Amniotic epithelial cell (primary cell): ENCODE measurements at regions not wholly inside any gene's neighbourhood (a gene's known extent, or its start where the extent isn't known, plus 50 kb on each side); places are given as distances from the start of the nearest gene placed in this dataset.
"Not testable (repeated sequence)": the region's sequence is repeated elsewhere in the genome, so short reads cannot be mapped to it uniquely, and the experiment has no call there.

Experiments
- DNase-seq: peaks from one replicate; pipeline ENCODE4 v3.0.0-alpha.2; 2010; ENCODE audit warnings: low read depth

GRCh38 chr1:208717525-208717924 is 473.3 kb upstream of the PLXNA2 start:
- no peak for DNase-seq

GRCh38 chr1:208722592-208722991 is 478.4 kb upstream of the PLXNA2 start:
- no peak for DNase-seq

GRCh38 chr1:208724079-208724478 is 479.9 kb upstream of the PLXNA2 start:
- DNase-seq, result no peak

- no peak for DNase-seq
These were observed 484.6 kb upstream of the PLXNA2 start for GRCh38 chr1:208728815-208729214.

- DNase-seq, result no peak
These were observed 488.0 kb upstream of the PLXNA2 start for GRCh38 chr1:208731981-208732821.

- DNase-seq, result no peak
These were observed 493.0 kb upstream of the PLXNA2 start for GRCh38 chr1:208737161-208737560.

- DNase-seq, result no peak
These were observed 493.7 kb upstream of the PLXNA2 start for GRCh38 chr1:208737922-208738321.

- not testable (repeated sequence) for DNase-seq
These were observed 495.5 kb upstream of the PLXNA2 start for GRCh38 chr1:208739636-208740035.

GRCh38 chr1:208741296-208741695 is 497.1 kb upstream of the PLXNA2 start:
- no peak for DNase-seq

- no peak for DNase-seq
These were observed 499.2 kb upstream of the PLXNA2 start for GRCh38 chr1:208743361-208743760.

- DNase-seq, result no peak
These were observed 503.8 kb upstream of the PLXNA2 start for GRCh38 chr1:208747979-208748378.

- no peak for DNase-seq
These were observed 504.4 kb upstream of the PLXNA2 start for GRCh38 chr1:208748387-208749165.

GRCh38 chr1:208756339-208756981 is 512.3 kb upstream of the PLXNA2 start:
- no peak for DNase-seq

GRCh38 chr1:208757846-208758245 is 513.7 kb upstream of the PLXNA2 start:
- no peak for DNase-seq

- DNase-seq, result no peak
These were observed 515.1 kb upstream of the PLXNA2 start for GRCh38 chr1:208759255-208759654.

GRCh38 chr1:208763971-208764370 is 519.8 kb upstream of the PLXNA2 start:
- no peak for DNase-seq

GRCh38 chr1:208766832-208767231 is 522.6 kb upstream of the PLXNA2 start:
- no peak for DNase-seq

- no peak for DNase-seq
These were observed 523.6 kb upstream of the PLXNA2 start for GRCh38 chr1:208767816-208768215.

- no peak for DNase-seq
These were observed 528.7 kb upstream of the PLXNA2 start for GRCh38 chr1:208772891-208773290.

- DNase-seq, result peak; percentile 2
These were observed 531.7 kb upstream of the PLXNA2 start for GRCh38 chr1:208775841-208776240.

- DNase-seq, result no peak
These were observed 534.2 kb upstream of the PLXNA2 start for GRCh38 chr1:208778417-208778816.

- no peak for DNase-seq
These were observed 537.3 kb upstream of the PLXNA2 start for GRCh38 chr1:208781391-208782045.
